T-helper 1 cell treated with Interleukin-12 subunit alpha and Interleukin-12 subunit beta and Interleukin-4 antibody, amounts not matched to agents 30 ng/mL and 1 ng/mL, for 36 hours (primary cell): ENCODE measurements at regions not wholly inside any gene's neighbourhood (a gene's known extent, or its start where the extent isn't known, plus 50 kb on each side); places are given as distances from the start of the nearest gene placed in this dataset.
"Not testable (repeated sequence)": the region's sequence is repeated elsewhere in the genome, so short reads cannot be mapped to it uniquely, and the experiment has no call there.

Experiments used
- intact Hi-C: fragments of 100-400 bp; cut with micrococcal nuclease; formaldehyde crosslinking; loops from one replicate; pipeline ENCODE4 v1.15.1; 2024

- intact Hi-C loops: no loop called here
Observed at GRCh38 chr5:102664616-102665335, 90.3 kb upstream of the PAM start.

GRCh38 chr5:102666164-102666946 lies 88.8 kb upstream of the PAM start:
- intact Hi-C loops: no loop called here

- intact Hi-C loops: no loop called here
Observed at GRCh38 chr5:102668220-102668932, 86.7 kb upstream of the PAM start.

GRCh38 chr5:102670224-102670836 lies 84.8 kb upstream of the PAM start:
- intact Hi-C loops: no loop called here

- intact Hi-C loops: not testable (repeated sequence)
Observed at GRCh38 chr5:102671033-102671734, 83.9 kb upstream of the PAM start.

GRCh38 chr5:102678267-102679058 lies 76.6 kb upstream of the PAM start:
- intact Hi-C loops: no loop called here

- intact Hi-C loops: loop anchor here (1.0 to 10.0 kb wide), 7 partner anchors 99 to 543 kb away; no protein-coding TSS in a partner anchor
Observed at GRCh38 chr5:102681403-102681983, 73.6 kb upstream of the PAM start.

GRCh38 chr5:102682101-102682647 lies 72.9 kb upstream of the PAM start:
- intact Hi-C loops: loop anchor here (10.0 kb wide), 1 partner anchor 183 kb away; no protein-coding TSS in a partner anchor

- intact Hi-C loops: loop anchor here (10.0 kb wide), 1 partner anchor 177 kb away; no protein-coding TSS in a partner anchor
Observed at GRCh38 chr5:102688076-102688475, 67.0 kb upstream of the PAM start.

GRCh38 chr5:102688581-102689342 lies 66.3 kb upstream of the PAM start:
- intact Hi-C loops: loop anchor here (10.0 kb wide), 1 partner anchor 176 kb away; no protein-coding TSS in a partner anchor

- intact Hi-C loops: no loop called here
Observed at GRCh38 chr5:102690910-102691309, 64.2 kb upstream of the PAM start.

GRCh38 chr5:102691434-102691833 lies 63.7 kb upstream of the PAM start:
- intact Hi-C loops: no loop called here

- intact Hi-C loops: no loop called here
Observed at GRCh38 chr5:102700120-102700831, 54.8 kb upstream of the PAM start.

GRCh38 chr5:102700916-102701315 lies 54.2 kb upstream of the PAM start:
- intact Hi-C loops: no loop called here

- intact Hi-C loops: no loop called here
Observed at GRCh38 chr5:102701748-102702147, 53.4 kb upstream of the PAM start.
